Activated gamma-delta T cell (primary cell): ENCODE measurements at regions not wholly inside any gene's neighbourhood (a gene's known extent, or its start where the extent isn't known, plus 50 kb on each side); places are given as distances from the start of the nearest gene placed in this dataset.
A peak's percentile ranks its signal among the peaks of the same experiment; 100 is the strongest.

Source experiments
- DNase-seq: peaks from one replicate; lab custom pipeline; 2025; lab: John Stamatoyannopoulos, UW

- no peak for DNase-seq
Observed at GRCh38 chrX:40182615-40183014, 84.9 kb upstream of the BCOR start.

- DNase-seq = no peak
Observed at GRCh38 chrX:40182095-40182494, 84.3 kb upstream of the BCOR start.

DNA sequence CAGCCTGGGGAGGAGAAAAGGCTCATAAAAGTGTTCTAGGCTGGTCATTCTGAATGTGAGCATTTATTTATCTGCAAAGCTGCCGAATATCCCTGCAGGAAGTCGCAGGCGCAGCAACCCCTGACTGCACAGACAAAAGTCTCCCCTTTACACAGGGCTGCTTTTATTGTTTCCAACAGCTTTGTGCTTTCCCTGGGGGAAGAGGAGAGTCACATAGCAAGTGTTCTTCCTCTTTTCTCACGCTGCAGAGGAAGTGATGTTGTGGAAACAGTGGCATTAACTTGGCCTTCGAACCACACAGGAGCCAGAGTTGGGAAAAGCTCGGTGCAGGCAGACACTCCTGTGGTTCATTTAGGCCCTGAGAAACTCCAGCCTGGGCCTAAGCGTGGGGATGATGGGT lies 81.5 kb upstream of the BCOR start:
- no peak for DNase-seq

DNA sequence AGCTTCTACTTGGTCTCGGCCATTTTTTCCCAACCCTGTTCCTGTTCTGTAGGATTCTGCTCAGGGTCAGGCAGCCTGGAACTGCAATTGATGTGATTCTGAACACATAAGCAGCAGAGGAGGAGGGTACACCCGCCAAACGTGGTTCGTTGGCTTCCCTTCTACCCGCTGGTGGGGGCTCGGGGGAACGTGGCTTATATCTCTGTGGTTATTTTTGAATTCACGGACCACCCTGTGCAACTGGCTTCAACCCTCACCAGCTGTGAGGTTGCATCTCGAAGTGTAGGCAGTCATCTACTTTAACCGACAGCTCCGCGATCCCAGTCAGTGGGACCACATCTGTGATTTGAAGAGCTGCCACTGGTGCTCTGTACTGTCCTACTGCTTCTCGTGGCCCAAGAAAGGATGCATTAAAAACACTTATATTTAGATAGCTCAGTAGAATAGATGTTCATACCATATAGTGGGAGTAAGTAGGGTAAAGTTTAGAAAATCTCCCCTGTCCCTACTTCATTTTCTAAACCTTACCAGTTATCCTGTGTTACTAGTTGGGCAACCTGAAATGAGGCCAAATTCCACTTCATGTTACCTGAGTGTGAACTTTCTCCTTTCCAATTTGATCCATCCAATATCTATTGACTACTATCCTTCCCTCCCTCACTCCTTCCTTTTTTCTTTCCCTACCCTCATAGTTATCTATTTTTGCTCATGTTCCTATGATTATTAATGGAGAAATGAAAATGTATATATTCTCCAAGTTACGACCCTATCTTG lies 80.4 kb upstream of the BCOR start:
- DNase-seq = no peak

DNA sequence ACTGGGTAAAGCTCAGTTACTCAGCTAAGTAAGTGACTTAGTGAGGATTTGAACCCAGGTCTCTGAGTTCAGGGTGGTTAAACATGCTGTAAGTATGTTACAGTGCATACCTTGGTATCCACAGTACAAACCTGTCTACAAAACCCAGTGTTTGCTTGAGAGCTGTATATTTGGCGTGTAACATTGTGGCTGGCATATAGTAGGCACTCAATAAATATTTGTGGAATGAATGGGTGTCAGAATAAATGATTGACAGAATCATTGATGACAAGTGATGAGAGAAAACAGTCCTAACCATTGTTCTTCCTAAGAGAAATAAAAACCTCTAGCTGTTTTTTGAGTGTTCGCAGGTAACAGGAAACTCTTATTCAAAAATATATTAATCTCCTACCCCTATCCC lies 79.7 kb upstream of the BCOR start:
- no peak for DNase-seq

- DNase-seq = no peak
Observed at GRCh38 chrX:40177117-40177430, 79.3 kb upstream of the BCOR start.

- peak; percentile 74 for DNase-seq
Observed at GRCh38 chrX:40176351-40177116, 78.8 kb upstream of the BCOR start.

DNA sequence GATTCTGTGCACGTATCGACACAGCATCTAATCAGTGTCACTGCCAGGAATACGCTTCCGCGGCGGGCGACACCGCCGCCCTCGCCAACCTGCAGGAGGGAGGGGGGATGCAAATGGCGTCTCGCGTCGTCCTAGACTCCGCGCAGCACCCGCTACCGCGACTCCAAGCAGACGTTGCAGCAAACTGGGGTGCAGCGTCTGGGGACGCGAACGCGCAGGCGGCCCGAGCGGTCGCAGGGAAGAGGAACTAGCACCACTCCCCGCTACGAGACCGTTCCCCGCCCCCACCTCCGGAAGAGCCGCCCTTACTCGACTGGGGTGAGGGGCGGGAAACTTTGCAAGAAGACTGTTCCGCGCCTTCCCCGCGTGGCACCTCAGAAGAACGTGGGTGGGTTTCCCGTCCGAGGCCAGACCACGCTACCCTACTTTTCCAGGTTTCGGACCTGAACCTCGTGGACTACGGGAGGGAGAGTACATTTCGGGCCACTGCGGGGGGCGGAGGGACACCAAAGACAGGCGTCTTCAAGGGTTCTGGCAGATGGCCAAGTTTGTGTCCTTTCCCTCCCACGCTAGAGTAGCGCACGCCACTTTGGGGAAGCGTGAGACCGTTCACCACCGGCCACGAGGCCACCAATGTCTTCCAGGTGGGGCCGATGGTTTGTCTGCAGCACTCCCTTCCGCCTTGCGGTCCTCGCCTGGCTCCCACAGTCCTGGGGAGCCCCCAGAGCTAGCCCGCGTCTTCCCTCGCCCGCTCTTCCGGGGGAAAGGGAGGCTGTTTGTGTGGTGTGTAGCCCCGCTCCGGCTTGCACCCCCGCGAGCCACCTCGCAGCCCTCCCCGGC lies 78.0 kb upstream of the BCOR start:
- peak; percentile 59 for DNase-seq

- DNase-seq = peak; percentile 42
Observed at GRCh38 chrX:40174854-40175510, 77.2 kb upstream of the BCOR start.

DNA sequence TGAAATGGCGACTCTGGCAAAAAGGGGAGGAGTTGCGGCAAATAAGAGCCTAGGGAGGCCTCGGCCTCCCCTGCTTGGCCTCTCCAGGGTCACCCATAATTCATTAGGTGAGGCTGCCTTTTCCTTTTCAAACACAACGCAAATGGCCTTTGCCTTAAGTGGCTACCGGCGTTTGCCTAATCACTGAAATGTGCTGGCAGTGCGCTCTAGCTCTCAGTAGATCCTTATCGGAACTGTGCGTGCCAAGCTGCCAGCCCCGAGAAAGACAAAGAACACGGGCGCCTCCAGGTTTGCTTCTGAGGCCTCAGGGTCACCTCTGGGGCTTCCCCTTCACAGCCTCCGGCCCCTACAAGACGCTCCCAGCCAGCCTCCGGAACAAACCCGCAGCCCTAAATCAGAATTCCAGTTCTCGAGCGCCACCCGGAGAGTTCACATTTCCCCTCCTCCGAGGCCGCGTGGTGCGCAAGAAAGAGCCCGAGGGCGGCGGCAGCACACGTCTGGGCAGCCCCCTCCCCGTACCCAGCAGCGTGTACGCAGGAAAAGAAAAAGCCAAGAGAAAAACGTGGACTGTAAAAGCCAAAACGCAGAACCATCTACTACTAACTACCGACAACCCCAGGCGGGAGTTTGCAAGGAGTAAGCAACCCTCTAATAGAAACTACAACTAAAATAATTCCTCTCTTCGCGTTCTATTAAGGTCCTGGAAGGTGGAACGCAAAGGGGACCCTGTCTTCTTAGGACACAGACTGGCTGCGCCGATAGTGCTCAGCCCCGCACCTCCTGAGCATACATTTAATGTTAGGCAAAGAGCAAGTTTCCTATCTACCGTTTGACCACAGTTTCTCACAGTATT lies 76.5 kb upstream of the BCOR start:
- no peak for DNase-seq

- no peak for DNase-seq
Observed at GRCh38 chrX:40173143-40174000, 75.6 kb upstream of the BCOR start.

DNA sequence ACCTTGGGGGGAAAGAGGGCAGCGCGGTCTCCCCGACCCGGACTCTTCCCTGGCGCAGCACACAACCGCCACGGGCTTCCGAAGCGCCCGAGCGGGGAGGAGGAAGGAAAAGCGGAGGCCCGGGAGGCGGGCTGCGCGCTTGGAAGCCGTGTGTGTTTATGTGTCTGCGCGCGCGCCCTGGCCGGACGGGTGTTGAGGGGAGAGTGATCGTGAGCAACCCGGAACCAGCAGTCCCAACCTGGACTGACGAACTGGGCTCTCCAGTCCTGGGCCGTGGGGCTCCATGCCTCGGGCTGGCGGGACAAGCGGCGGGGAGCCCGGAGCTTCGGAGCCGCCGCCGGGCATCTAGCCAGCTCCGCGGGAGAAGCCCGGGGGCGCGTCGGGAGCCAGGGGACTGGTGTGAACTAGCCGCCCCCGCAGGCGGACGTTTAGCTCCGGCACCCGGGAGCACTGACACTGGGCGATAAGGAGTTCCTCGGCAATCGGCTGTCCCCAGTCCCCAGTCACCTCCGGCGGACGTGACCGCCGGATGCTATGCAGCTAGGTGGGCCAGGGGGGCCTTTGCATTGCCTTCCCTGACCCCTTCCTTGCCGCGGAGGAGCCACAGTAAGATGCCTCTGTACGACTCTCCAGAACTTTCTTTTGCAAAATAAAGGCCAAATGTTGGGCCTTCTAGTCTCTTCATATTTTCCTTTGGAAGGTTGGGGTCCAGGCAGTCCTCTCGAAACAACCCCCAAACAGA lies 74.8 kb upstream of the BCOR start:
- no peak for DNase-seq

DNA sequence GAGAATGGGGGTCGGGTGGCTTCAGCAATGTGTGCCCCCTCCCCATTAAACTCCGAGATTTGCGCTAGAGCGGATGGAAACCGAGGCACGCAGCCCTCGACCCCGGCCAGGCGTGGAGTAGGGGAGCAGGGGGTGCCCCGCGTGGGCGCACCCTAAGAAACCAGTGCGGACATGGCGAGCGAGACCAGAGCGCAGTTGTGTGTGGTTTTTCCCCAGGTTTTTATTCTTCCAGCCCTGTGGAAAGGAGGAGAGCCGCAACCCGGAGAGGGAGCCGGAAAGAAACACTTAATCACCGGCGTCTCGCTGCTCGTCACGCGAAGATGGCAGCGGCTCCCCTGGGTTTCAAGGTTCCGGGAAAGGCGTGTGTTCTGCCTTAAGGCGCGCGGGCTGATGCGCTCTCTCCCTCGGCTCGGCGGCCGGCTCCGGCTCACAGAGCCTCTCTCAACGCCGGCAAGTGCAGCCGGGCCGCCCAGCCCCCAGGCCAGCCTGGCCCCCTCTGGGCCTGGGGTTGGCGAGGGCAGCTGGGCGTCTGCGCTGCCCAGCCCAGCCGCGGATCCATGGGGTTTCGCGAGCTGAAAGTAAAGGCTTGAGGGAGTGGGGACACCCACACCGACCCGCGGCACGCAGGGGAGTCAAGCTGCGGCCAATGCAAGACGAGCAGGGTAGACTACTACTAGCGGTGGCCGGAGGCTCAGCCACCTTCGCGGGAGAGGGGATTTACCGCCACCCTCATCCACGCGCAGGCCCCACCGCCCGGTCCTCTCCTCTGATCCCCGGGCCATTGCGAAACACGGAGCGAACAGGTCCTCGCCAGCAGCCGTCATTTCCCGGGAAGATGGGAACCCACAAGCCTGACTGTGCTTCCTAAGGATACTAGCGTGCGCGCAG lies 74.0 kb upstream of the BCOR start:
- no peak for DNase-seq

DNA sequence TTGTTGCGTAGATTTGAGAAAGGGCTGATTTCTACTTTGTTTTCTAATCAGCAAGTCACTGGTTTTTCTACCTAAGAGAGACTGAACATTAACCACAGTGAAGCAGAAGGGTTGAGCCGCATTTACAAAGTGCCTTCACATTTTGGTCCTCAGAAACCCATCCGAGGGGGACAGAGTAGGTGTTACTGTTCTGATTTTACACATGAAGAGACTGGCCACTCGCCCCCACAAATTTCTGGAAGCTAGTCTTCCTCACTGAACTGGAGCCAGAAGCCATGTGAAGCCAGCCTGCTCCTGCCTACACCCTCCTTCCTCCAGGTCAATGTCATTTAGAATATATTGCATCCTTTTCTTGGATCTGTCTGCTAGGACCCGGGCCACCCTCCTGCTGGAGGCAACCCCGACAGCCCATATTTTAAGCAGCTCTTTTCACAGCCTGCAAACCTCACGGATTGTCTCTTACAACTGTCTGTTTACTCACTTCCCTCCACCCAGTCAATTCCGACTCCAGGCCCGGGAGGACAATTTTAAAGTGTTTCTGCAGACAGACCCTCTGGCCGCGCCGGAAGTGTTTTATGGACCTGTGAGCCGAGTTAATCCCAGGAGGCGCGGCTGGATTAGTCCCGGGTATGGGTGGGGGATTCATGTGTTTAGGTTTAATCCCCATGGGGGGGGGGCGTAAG lies 73.2 kb upstream of the BCOR start:
- no peak for DNase-seq

DNA sequence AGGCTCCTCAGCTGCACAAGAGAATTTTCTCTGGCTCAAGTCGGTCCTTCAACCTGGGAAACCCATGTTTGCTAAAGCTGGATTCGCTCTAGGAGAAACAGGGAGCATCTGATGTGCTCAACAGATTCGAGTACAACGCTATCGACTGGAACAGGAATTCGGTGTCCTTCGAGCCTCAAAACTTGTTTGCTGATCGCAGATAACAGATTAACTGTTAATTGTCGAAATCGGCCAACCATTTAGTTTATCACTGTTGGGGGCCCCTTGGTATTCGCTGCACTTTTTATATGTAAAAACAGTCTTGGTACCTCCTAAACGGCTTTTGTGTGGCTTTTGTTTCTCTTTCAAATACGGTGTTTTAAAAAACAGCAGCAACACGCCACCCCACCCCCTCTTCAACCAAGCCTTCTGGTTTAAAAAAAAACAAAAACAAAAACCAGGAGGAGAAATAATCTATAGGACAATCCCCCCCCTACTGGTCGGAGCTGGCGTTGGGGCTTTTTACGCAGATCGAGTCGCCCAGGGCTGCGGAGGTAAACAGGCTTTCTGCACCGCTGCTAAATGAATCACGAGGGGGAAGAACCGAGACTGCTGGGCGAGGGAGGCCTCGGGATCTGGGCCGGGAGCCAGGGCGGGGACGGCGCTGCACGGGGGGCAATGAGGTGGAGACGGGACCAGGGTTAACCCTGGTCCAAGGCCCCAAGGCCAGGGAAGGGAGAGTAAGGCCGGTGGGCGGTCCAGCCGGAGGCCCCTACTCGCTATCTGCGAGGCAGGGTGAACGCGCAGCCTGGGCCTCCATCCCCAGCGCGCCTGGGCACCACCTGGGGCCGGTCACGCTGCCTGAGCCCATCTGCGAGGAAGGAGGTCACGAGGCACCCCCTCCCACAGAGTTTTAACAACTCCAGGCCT lies 71.7 kb upstream of the BCOR start:
- peak; percentile 27 for DNase-seq

- no peak for DNase-seq
Observed at GRCh38 chrX:40168480-40169011, 70.8 kb upstream of the BCOR start.
